DOHH2 (cell line): ENCODE measurements at regions not wholly inside any gene's neighbourhood (a gene's known extent, or its start where the extent isn't known, plus 50 kb on each side); places are given as distances from the start of the nearest gene placed in this dataset.

ENCODE experiments used
- EZH2phosphoT487 ChIP-seq: fragments of 200-600 bp; sonication (generic); IDR thresholded peaks from 2 replicates; pipeline ENCODE4 v1.6.1; 2017; ENCODE audit warnings: borderline replicate concordance, mild to moderate bottlenecking, antibody characterized with exemption, low read length, moderate library complexity, mixed read lengths
- TF ChIP-seq, protein P1 (sequence below): fragments of 200-600 bp; sonication (generic); IDR thresholded peaks from one replicate; pipeline ENCODE4 v1.5.1; 2014; ENCODE audit warnings: antibody characterized with exemption, mild to moderate bottlenecking, low read depth, low read length; ENCODE audit not compliant: poor library complexity, severe bottlenecking

- TF ChIP-seq, protein P1, sequence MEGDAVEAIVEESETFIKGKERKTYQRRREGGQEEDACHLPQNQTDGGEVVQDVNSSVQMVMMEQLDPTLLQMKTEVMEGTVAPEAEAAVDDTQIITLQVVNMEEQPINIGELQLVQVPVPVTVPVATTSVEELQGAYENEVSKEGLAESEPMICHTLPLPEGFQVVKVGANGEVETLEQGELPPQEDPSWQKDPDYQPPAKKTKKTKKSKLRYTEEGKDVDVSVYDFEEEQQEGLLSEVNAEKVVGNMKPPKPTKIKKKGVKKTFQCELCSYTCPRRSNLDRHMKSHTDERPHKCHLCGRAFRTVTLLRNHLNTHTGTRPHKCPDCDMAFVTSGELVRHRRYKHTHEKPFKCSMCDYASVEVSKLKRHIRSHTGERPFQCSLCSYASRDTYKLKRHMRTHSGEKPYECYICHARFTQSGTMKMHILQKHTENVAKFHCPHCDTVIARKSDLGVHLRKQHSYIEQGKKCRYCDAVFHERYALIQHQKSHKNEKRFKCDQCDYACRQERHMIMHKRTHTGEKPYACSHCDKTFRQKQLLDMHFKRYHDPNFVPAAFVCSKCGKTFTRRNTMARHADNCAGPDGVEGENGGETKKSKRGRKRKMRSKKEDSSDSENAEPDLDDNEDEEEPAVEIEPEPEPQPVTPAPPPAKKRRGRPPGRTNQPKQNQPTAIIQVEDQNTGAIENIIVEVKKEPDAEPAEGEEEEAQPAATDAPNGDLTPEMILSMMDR = no peak
- TF ChIP-seq EZH2phosphoT487 = no peak
Observed at GRCh38 chr3:102207151-102207571, 227.7 kb upstream of the ZPLD1 start.
